ENCODE measurements at regions not wholly inside any gene's neighbourhood (a gene's known extent, or its start where the extent isn't known, plus 50 kb on each side); places are given as distances from the start of the nearest gene placed in this dataset.

GRCh38 chr2:104321116-104321795 lies 532.7 kb upstream of the POU3F3 start:
- TF ChIP-seq ZBTB39 (CRISPR knock-in tag; IDR thresholded peaks at IDR 0.05) (no peak), WIZ (CRISPR knock-in tag; IDR thresholded peaks at IDR 0.05) (no peak), ZHX1 (CRISPR knock-in tag; IDR thresholded peaks at IDR 0.05; ENCODE audit: low read depth) (no peak), JUND (CRISPR knock-in tag; IDR thresholded peaks at IDR 0.05) (no peak), POLR2AphosphoS5 (IDR thresholded peaks at IDR 0.05; ENCODE audit: low read depth, low read length) (no peak), ISX (CRISPR knock-in tag; conservative IDR thresholded peaks at IDR 0.05) (no peak), PAWR (CRISPR knock-in tag; IDR thresholded peaks at IDR 0.05; ENCODE audit: borderline replicate concordance) (no peak), ZNF512 (CRISPR knock-in tag; IDR thresholded peaks at IDR 0.05) (no peak), TGIF2 (CRISPR knock-in tag; IDR thresholded peaks at IDR 0.05) (no peak)
- TF ChIP-seq, protein P1, sequence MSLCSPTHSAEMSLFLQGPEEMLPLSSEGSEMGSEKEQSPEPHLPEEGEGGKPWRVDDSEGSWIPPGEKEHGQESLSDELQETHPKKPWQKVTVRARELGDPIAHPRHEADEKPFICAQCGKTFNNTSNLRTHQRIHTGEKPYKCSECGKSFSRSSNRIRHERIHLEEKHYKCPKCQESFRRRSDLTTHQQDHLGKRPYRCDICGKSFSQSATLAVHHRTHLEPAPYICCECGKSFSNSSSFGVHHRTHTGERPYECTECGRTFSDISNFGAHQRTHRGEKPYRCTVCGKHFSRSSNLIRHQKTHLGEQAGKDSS (CRISPR knock-in tag; IDR thresholded peaks at IDR 0.05; ENCODE audit: borderline replicate concordance, low read depth) = no peak
- TF ChIP-seq, protein P2, sequence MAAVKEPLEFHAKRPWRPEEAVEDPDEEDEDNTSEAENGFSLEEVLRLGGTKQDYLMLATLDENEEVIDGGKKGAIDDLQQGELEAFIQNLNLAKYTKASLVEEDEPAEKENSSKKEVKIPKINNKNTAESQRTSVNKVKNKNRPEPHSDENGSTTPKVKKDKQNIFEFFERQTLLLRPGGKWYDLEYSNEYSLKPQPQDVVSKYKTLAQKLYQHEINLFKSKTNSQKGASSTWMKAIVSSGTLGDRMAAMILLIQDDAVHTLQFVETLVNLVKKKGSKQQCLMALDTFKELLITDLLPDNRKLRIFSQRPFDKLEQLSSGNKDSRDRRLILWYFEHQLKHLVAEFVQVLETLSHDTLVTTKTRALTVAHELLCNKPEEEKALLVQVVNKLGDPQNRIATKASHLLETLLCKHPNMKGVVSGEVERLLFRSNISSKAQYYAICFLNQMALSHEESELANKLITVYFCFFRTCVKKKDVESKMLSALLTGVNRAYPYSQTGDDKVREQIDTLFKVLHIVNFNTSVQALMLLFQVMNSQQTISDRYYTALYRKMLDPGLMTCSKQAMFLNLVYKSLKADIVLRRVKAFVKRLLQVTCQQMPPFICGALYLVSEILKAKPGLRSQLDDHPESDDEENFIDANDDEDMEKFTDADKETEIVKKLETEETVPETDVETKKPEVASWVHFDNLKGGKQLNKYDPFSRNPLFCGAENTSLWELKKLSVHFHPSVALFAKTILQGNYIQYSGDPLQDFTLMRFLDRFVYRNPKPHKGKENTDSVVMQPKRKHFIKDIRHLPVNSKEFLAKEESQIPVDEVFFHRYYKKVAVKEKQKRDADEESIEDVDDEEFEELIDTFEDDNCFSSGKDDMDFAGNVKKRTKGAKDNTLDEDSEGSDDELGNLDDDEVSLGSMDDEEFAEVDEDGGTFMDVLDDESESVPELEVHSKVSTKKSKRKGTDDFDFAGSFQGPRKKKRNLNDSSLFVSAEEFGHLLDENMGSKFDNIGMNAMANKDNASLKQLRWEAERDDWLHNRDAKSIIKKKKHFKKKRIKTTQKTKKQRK (IDR thresholded peaks at IDR 0.05; ENCODE audit: low read length) = no peak
- TF ChIP-seq, protein P3, sequence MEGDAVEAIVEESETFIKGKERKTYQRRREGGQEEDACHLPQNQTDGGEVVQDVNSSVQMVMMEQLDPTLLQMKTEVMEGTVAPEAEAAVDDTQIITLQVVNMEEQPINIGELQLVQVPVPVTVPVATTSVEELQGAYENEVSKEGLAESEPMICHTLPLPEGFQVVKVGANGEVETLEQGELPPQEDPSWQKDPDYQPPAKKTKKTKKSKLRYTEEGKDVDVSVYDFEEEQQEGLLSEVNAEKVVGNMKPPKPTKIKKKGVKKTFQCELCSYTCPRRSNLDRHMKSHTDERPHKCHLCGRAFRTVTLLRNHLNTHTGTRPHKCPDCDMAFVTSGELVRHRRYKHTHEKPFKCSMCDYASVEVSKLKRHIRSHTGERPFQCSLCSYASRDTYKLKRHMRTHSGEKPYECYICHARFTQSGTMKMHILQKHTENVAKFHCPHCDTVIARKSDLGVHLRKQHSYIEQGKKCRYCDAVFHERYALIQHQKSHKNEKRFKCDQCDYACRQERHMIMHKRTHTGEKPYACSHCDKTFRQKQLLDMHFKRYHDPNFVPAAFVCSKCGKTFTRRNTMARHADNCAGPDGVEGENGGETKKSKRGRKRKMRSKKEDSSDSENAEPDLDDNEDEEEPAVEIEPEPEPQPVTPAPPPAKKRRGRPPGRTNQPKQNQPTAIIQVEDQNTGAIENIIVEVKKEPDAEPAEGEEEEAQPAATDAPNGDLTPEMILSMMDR (CRISPR knock-in tag; IDR thresholded peaks at IDR 0.05) = no peak

Data from HepG2 (cell line).